ENCODE measurements at regions not wholly inside any gene's neighbourhood (a gene's known extent, or its start where the extent isn't known, plus 50 kb on each side); places are given as distances from the start of the nearest gene placed in this dataset.

- TF ChIP-seq EZH2 (IDR thresholded peaks at IDR 0.05; ENCODE audit: borderline replicate concordance, low read length) = no peak
- no peak for TF ChIP-seq CTCF (IDR thresholded peaks at IDR 0.05; ENCODE audit: low read length)
These were observed 881.0 kb downstream of the PCDH18 start for GRCh38 chr4:136651278-136651667.

Data from OCI-LY1 (cell line).